Left ventricle myocardium inferior (tissue), 1 donor: ENCODE measurements at regions not wholly inside any gene's neighbourhood (a gene's known extent, or its start where the extent isn't known, plus 50 kb on each side); places are given as distances from the start of the nearest gene placed in this dataset.

ENCODE experiments used
- DNase-seq: peaks from one replicate; pipeline ENCODE4 v3.0.0-alpha.2; 2020
- H3K27ac ChIP-seq: fragments of 200-600 bp; replicated peaks from 2 replicates; pipeline ENCODE4 v1.8.0; 2021
- H3K27me3 ChIP-seq: fragments of 200-600 bp; 2 replicates; pipeline ENCODE4 v1.8.0; 2021; ENCODE audit warnings: low read depth
- H3K36me3 ChIP-seq: fragments of 200-600 bp; 2 replicates; pipeline ENCODE4 v1.8.0; 2021
- H3K4me1 ChIP-seq: fragments of 200-600 bp; 2 replicates; pipeline ENCODE4 v1.8.0; 2021
- H3K4me3 ChIP-seq: fragments of 200-600 bp; 2 replicates; pipeline ENCODE4 v1.8.0; 2021; ENCODE audit warnings: mild to moderate bottlenecking, moderate library complexity
- H3K9me3 ChIP-seq: fragments of 200-600 bp; replicated peaks from 2 replicates; pipeline ENCODE4 v1.8.0; 2021
- intact Hi-C: fragments of 100-400 bp; cut with micrococcal nuclease; formaldehyde crosslinking; loops from one replicate; pipeline ENCODE4 v1.11.0; 2022
- TF ChIP-seq, protein P1 (sequence below): fragments of 200-600 bp; IDR thresholded peaks from 2 replicates; pipeline ENCODE4 v1.8.0; 2021; ENCODE audit warnings: antibody characterized with exemption, mild to moderate bottlenecking, borderline replicate concordance
- donor health status: DM: no; HTN: yes; CAD: no; lungs with severe emphysema.

DNA sequence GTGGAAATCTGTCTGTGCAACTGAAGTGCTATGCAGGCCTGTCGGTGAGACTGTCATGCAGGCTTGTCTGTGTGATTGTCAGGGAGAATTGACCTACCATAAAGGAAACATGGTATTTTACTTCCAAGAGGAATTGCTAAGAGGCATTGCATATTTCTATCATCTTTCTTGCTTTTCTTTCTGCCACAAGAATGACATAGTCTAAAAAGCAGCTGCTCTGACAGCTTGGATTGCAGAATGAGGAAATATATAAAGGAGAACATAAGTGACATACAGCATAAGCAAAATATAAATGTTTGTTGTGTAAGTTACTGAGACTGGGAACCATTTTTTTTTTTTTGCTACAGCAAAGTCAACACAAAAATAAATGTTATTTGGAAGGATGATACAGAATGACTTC is 105.1 kb downstream of the MANEA start:
- H3K4me1 ChIP-seq, result peaks cover 12% of the 10 kb centered on the region
- intact Hi-C loops, result no loop called here
- H3K9me3 ChIP-seq, result no peaks in the 10 kb centered on the region
- no peak overlapping the region for H3K4me3 ChIP-seq
- H3K27me3 ChIP-seq, result no peaks in the 10 kb centered on the region
- H3K36me3 ChIP-seq, result no peaks in the 10 kb centered on the region
- TF ChIP-seq, protein P1, sequence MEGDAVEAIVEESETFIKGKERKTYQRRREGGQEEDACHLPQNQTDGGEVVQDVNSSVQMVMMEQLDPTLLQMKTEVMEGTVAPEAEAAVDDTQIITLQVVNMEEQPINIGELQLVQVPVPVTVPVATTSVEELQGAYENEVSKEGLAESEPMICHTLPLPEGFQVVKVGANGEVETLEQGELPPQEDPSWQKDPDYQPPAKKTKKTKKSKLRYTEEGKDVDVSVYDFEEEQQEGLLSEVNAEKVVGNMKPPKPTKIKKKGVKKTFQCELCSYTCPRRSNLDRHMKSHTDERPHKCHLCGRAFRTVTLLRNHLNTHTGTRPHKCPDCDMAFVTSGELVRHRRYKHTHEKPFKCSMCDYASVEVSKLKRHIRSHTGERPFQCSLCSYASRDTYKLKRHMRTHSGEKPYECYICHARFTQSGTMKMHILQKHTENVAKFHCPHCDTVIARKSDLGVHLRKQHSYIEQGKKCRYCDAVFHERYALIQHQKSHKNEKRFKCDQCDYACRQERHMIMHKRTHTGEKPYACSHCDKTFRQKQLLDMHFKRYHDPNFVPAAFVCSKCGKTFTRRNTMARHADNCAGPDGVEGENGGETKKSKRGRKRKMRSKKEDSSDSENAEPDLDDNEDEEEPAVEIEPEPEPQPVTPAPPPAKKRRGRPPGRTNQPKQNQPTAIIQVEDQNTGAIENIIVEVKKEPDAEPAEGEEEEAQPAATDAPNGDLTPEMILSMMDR, result no peak
- no peak for DNase-seq
- no peak overlapping the region for H3K27ac ChIP-seq

DNA sequence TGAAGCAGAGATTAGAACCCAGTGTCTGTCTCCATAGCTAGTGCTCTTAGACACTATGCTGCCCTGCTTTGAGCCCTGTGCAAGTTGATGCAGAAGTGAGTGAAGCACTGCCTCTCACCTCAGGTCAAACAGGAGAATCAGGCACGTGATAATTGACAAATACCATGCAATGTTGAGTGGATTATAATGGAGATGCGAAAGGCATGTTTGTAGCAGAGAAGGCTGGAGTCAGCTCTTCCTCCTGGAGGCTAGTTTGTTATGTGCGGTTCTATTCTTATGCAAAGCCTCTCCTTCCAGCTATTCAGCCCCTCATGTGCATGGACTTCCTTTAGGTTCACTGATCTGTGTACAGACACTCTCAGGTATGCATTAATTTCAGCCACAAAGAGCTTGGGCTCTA is 108.5 kb downstream of the MANEA start:
- H3K9me3 ChIP-seq, result peaks cover 14% of the 10 kb centered on the region
- TF ChIP-seq, protein P1, result no peak

DNA sequence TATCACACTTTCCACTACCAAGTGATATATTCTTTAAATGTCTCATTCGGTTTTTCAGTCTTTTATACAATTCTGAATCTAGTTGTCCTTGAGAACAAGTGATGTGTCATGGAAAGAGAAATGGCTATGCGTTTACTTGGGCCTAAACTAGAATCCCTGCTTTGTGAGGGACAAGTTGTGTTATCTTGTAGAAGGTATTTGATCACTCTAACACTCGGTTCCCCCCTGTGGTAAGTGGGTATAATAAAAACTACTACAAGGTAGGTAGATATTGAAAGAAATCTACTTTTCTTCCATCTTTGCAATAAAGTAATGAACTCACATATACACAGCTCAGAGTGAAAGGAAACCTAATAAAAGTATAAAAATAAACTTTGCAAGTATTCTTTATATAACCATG is 108.9 kb downstream of the MANEA start:
- Histone ChIP-seq H3K36me3 (no peaks in the 10 kb centered on the region), H3K4me3 (no peak overlapping the region), H3K9me3 (peaks cover 18% of the 10 kb centered on the region), H3K27me3 (no peaks in the 10 kb centered on the region), H3K27ac (no peak overlapping the region), H3K4me1 (peaks cover 17% of the 10 kb centered on the region)
- DNase-seq, result no peak
- TF ChIP-seq, protein P1, result no peak
- intact Hi-C loops, result no loop called here

More for the DNA sequence above, 108.5 kb downstream of the MANEA start:
- no peak for DNase-seq
- H3K27me3 ChIP-seq, result no peaks in the 10 kb centered on the region
- peaks cover 17% of the 10 kb centered on the region for H3K4me1 ChIP-seq
- intact Hi-C loops, result no loop called here
- H3K36me3 ChIP-seq, result no peaks in the 10 kb centered on the region
- no peak overlapping the region for H3K27ac ChIP-seq
- H3K4me3 ChIP-seq, result no peak overlapping the region

DNA sequence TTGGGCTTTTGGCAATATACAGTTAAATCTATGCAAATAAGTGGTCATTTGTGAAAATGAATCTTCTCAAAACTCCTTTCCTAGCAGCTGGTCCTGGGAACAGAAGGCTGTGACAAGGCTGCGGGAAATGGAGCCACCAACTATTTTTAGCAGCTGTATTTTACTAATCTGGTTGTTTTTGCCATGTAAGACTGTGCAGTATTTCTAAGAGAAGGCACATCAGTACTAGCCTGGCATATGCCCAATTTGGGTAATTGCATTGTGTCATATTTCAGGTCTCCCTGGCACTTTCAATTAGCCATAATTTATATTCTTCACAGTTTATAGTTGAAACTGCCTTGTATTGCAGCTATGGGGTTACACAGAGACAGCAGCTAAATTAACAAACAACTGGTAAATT is 109.6 kb downstream of the MANEA start:
- intact Hi-C loops, result no loop called here

DNA sequence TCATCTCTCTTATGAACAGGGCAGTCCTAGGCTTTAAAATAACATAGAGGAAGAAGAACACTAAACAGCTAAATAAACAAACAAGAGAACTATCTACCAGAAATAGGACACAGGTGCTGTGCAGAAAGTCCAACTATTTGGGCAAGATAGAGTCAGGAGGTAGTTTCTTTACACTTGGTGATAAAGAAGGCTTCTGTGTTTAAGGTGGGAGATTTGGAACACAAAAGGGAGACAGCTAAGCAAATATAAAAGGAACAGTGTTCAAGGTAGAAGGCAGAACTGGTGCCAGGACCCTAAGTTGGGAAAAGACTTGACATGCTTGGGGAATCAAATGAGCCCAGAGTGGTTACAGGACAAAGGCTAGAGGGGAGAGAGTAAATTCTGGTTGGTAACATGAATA is 110.5 kb downstream of the MANEA start:
- H3K4me3 ChIP-seq, result no peak overlapping the region
- TF ChIP-seq, protein P1, result no peak
- intact Hi-C loops, result no loop called here

More for the DNA sequence above, 109.6 kb downstream of the MANEA start:
- H3K9me3 ChIP-seq, result peaks cover 18% of the 10 kb centered on the region
- TF ChIP-seq, protein P1, result no peak
- no peak overlapping the region for H3K4me3 ChIP-seq
- DNase-seq, result no peak
- peaks cover 11% of the 10 kb centered on the region for H3K4me1 ChIP-seq
- H3K27me3 ChIP-seq, result no peaks in the 10 kb centered on the region
- H3K36me3 ChIP-seq, result no peaks in the 10 kb centered on the region
- H3K27ac ChIP-seq, result no peak overlapping the region

DNA sequence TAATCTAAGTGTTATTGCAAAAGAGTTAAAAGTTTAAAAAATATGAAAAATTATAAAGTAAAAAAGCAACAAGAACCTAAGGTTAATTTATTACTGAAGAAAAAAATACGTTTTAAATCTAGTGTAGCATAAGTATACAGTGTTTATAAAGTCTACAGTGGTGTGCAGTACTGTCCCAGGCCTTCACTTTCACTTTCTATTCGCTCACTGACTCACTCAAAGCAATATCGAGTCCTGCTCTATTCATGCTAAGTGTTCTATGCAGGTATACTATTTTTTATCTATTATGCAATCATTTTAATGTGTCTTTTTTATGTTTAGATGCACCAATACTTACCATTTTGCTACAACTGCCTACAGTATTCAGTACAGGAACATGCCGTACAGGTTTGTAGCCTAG is 113.0 kb downstream of the MANEA start:
- H3K27me3 ChIP-seq, result no peaks in the 10 kb centered on the region
- peaks cover 18% of the 10 kb centered on the region for H3K9me3 ChIP-seq
- TF ChIP-seq, protein P1, result no peak
- no peak overlapping the region for H3K4me3 ChIP-seq
- peaks cover 5% of the 10 kb centered on the region for H3K4me1 ChIP-seq
- no peak for DNase-seq
- intact Hi-C loops, result no loop called here
- H3K27ac ChIP-seq, result no peak overlapping the region
- H3K36me3 ChIP-seq, result no peaks in the 10 kb centered on the region

More for the DNA sequence above, 110.5 kb downstream of the MANEA start:
- H3K9me3 ChIP-seq, result peaks cover 18% of the 10 kb centered on the region
- H3K27ac ChIP-seq, result no peak overlapping the region
- peaks cover 5% of the 10 kb centered on the region for H3K4me1 ChIP-seq
- H3K36me3 ChIP-seq, result no peaks in the 10 kb centered on the region
- H3K27me3 ChIP-seq, result no peaks in the 10 kb centered on the region
- no peak for DNase-seq
